OCI-LY7 (cell line): ENCODE measurements at regions not wholly inside any gene's neighbourhood (a gene's known extent, or its start where the extent isn't known, plus 50 kb on each side); places are given as distances from the start of the nearest gene placed in this dataset.

Source experiments
- EZH2phosphoT487 ChIP-seq: fragments of 200-600 bp; sonication (generic); IDR thresholded peaks from 2 replicates; pipeline ENCODE4 v1.6.1; 2018; ENCODE audit warnings: low read depth, borderline replicate concordance, mild to moderate bottlenecking, mixed run types, antibody characterized with exemption, low read length, moderate library complexity, mixed read lengths
- TF ChIP-seq, protein P1 (sequence below): fragments of 200-600 bp; sonication (generic); conservative IDR thresholded peaks from 2 replicates; pipeline ENCODE4 v1.5.1; 2014; ENCODE audit warnings: mild to moderate bottlenecking, antibody characterized with exemption, low read length, moderate library complexity, mixed read lengths

DNA sequence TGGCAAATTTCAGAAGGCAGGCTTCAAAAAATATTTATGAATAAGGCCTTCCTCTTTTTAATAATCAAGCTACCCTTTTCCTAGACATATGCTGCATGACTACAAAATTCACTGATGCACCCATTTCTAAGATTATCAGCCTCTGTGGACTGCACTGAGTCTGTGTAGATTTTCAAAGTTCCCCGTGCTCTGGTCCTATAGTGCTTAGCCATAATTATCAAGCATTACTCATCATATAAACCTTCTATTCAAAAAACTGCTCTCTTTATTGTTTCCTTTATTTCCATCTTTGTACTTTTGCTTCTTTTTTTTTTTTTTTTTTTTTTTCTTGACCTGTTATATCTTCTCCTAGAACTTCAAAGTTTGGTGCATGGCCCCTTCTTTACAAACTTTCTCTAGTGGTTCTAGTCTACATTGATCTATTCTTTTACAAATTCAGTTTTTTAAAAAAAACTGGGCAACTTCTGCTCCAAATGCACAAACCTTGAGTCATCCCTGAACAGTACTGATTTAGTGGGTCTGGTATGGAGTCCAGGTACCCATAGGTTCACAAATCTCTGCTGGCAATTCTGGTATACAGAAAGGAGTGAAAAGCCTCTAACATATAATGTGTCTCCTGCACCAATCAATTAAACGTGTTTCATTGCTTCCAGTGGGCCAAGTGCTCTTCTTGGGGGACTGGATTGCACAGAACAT lies 481.9 kb downstream of the NUP35 start:
- no peak for TF ChIP-seq EZH2phosphoT487
- TF ChIP-seq, protein P1, sequence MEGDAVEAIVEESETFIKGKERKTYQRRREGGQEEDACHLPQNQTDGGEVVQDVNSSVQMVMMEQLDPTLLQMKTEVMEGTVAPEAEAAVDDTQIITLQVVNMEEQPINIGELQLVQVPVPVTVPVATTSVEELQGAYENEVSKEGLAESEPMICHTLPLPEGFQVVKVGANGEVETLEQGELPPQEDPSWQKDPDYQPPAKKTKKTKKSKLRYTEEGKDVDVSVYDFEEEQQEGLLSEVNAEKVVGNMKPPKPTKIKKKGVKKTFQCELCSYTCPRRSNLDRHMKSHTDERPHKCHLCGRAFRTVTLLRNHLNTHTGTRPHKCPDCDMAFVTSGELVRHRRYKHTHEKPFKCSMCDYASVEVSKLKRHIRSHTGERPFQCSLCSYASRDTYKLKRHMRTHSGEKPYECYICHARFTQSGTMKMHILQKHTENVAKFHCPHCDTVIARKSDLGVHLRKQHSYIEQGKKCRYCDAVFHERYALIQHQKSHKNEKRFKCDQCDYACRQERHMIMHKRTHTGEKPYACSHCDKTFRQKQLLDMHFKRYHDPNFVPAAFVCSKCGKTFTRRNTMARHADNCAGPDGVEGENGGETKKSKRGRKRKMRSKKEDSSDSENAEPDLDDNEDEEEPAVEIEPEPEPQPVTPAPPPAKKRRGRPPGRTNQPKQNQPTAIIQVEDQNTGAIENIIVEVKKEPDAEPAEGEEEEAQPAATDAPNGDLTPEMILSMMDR: no peak
